ENCODE measurements at regions not wholly inside any gene's neighbourhood (a gene's known extent, or its start where the extent isn't known, plus 50 kb on each side); places are given as distances from the start of the nearest gene placed in this dataset.

GRCh38 chr9:38181866-38182265 lies 112.8 kb upstream of the SHB start:
- no peak for TF ChIP-seq CTCF (IDR thresholded peaks at IDR 0.05; ENCODE audit: unreplicated experiment)
- H3K4me1 Mint-ChIP-seq (ENCODE audit: insufficient read depth, unreplicated experiment): peaks cover 21% of the 10 kb centered on the region
- no peaks in the 10 kb centered on the region for H3K27me3 Mint-ChIP-seq (ENCODE audit: insufficient read depth, unreplicated experiment)
- H3K9me3 Mint-ChIP-seq (ENCODE audit: unreplicated experiment): no peaks in the 10 kb centered on the region
- no peaks in the 10 kb centered on the region for H3K36me3 Mint-ChIP-seq (ENCODE audit: insufficient read depth, unreplicated experiment)
- no peak overlapping the region for H3K27ac Mint-ChIP-seq (ENCODE audit: low read depth, unreplicated experiment)
- ChIA-PET POLR2A (interaction anchor here (0.7 to 1.0 kb wide), 2 partner anchors 8 to 10 kb away, joined by 3 read pairs; no protein-coding TSS in a partner anchor), CTCF (interaction anchor here (0.7 to 1.2 kb wide), 2 partner anchors 20 to 68 kb away, joined by 3 read pairs; no protein-coding TSS in a partner anchor)
- no peak for DNase-seq (ENCODE audit: unreplicated experiment)
- no peak overlapping the region for H3K4me3 Mint-ChIP-seq (ENCODE audit: unreplicated experiment)
- intact Hi-C loops (cut with micrococcal nuclease): no loop called here
- no TSS peak for BruUV-seq (replicated peaks)

GRCh38 chr9:38181232-38181631 lies 112.2 kb upstream of the SHB start:
- H3K4me3 Mint-ChIP-seq (ENCODE audit: unreplicated experiment): no peak overlapping the region
- H3K36me3 Mint-ChIP-seq (ENCODE audit: insufficient read depth, unreplicated experiment): no peaks in the 10 kb centered on the region
- no peak for DNase-seq (ENCODE audit: unreplicated experiment)
- POLR2A ChIA-PET: interaction anchor here (1.0 kb wide), 1 partner anchor 9 kb away, joined by 3 read pairs; no protein-coding TSS in a partner anchor
- H3K9me3 Mint-ChIP-seq (ENCODE audit: unreplicated experiment): no peaks in the 10 kb centered on the region
- peaks cover 18% of the 10 kb centered on the region for H3K4me1 Mint-ChIP-seq (ENCODE audit: insufficient read depth, unreplicated experiment)
- H3K27ac Mint-ChIP-seq (ENCODE audit: low read depth, unreplicated experiment): no peak overlapping the region
- CTCF ChIA-PET: interaction anchor here (0.6 to 1.2 kb wide), 2 partner anchors 19 to 906 kb away, joined by 3 to 5 read pairs; no protein-coding TSS in a partner anchor
- intact Hi-C loops (cut with micrococcal nuclease): no loop called here
- H3K27me3 Mint-ChIP-seq (ENCODE audit: insufficient read depth, unreplicated experiment): no peaks in the 10 kb centered on the region
- BruUV-seq (replicated peaks): no TSS peak
- no peak for TF ChIP-seq CTCF (IDR thresholded peaks at IDR 0.05; ENCODE audit: unreplicated experiment)

GRCh38 chr9:38180656-38181055 lies 111.6 kb upstream of the SHB start:
- Mint-ChIP-seq H3K9me3 (ENCODE audit: unreplicated experiment) (no peaks in the 10 kb centered on the region), H3K27me3 (ENCODE audit: insufficient read depth, unreplicated experiment) (no peaks in the 10 kb centered on the region), H3K4me3 (ENCODE audit: unreplicated experiment) (no peak overlapping the region), H3K4me1 (ENCODE audit: insufficient read depth, unreplicated experiment) (peaks cover 13% of the 10 kb centered on the region), H3K27ac (ENCODE audit: low read depth, unreplicated experiment) (no peak overlapping the region), H3K36me3 (ENCODE audit: insufficient read depth, unreplicated experiment) (no peaks in the 10 kb centered on the region)
- ChIA-PET CTCF (interaction anchor here (0.6 to 1.2 kb wide), 3 partner anchors 19 to 905 kb away, joined by 3 to 5 read pairs (median 5); no protein-coding TSS in a partner anchor), POLR2A (no interaction called here)
- no peak for DNase-seq (ENCODE audit: unreplicated experiment)
- intact Hi-C loops (cut with micrococcal nuclease): no loop called here
- no peak for TF ChIP-seq CTCF (IDR thresholded peaks at IDR 0.05; ENCODE audit: unreplicated experiment)
- no TSS peak for BruUV-seq (replicated peaks)

GRCh38 chr9:38179965-38180364 lies 110.9 kb upstream of the SHB start:
- Mint-ChIP-seq H3K27ac (ENCODE audit: low read depth, unreplicated experiment) (no peak overlapping the region), H3K9me3 (ENCODE audit: unreplicated experiment) (peaks cover 4% of the 10 kb centered on the region), H3K4me1 (ENCODE audit: insufficient read depth, unreplicated experiment) (peaks cover 13% of the 10 kb centered on the region), H3K27me3 (ENCODE audit: insufficient read depth, unreplicated experiment) (no peaks in the 10 kb centered on the region), H3K36me3 (ENCODE audit: insufficient read depth, unreplicated experiment) (no peaks in the 10 kb centered on the region), H3K4me3 (ENCODE audit: unreplicated experiment) (no peak overlapping the region)
- intact Hi-C loops (cut with micrococcal nuclease): no loop called here
- CTCF ChIA-PET: interaction anchor here (0.6 to 0.8 kb wide), 2 partner anchors 259 to 1438 kb away, joined by 5 read pairs; no protein-coding TSS in a partner anchor
- TF ChIP-seq CTCF (IDR thresholded peaks at IDR 0.05; ENCODE audit: unreplicated experiment): no peak
- POLR2A ChIA-PET: no interaction called here
- no peak for DNase-seq (ENCODE audit: unreplicated experiment)
- BruUV-seq (replicated peaks): no TSS peak
